ENCODE measurements at regions not wholly inside any gene's neighbourhood (a gene's known extent, or its start where the extent isn't known, plus 50 kb on each side); places are given as distances from the start of the nearest gene placed in this dataset.

- no peak for DNase-seq (ENCODE audit: extremely low read depth, low read depth)
- no peak overlapping the region for H3K4me3 ChIP-seq (replicated peaks; ENCODE audit: low read depth, low read length)
- no peak for TF ChIP-seq CTCF (IDR thresholded peaks at IDR 0.05; ENCODE audit: low read depth, low read length, missing control alignments)
These were observed 615.4 kb upstream of the MAN1A1 start for GRCh38 chr6:119965008-119965407.

GRCh38 chr6:119962505-119962904 lies 612.9 kb upstream of the MAN1A1 start:
- H3K4me3 ChIP-seq (replicated peaks; ENCODE audit: low read depth, low read length), result no peak overlapping the region
- no peak for DNase-seq (ENCODE audit: extremely low read depth, low read depth)
- no peak for TF ChIP-seq CTCF (IDR thresholded peaks at IDR 0.05; ENCODE audit: low read depth, low read length, missing control alignments)

- DNase-seq (ENCODE audit: extremely low read depth, low read depth), result no peak
- H3K4me3 ChIP-seq (replicated peaks; ENCODE audit: low read depth, low read length), result no peak overlapping the region
- no peak for TF ChIP-seq CTCF (IDR thresholded peaks at IDR 0.05; ENCODE audit: low read depth, low read length, missing control alignments)
These were observed 611.9 kb upstream of the MAN1A1 start for GRCh38 chr6:119961450-119961849.

GRCh38 chr6:119960456-119960855 lies 610.9 kb upstream of the MAN1A1 start:
- H3K4me3 ChIP-seq (replicated peaks; ENCODE audit: low read depth, low read length), result no peak overlapping the region
- no peak for DNase-seq (ENCODE audit: extremely low read depth, low read depth)
- no peak for TF ChIP-seq CTCF (IDR thresholded peaks at IDR 0.05; ENCODE audit: low read depth, low read length, missing control alignments)

- no peak overlapping the region for H3K4me3 ChIP-seq (replicated peaks; ENCODE audit: low read depth, low read length)
- TF ChIP-seq CTCF (IDR thresholded peaks at IDR 0.05; ENCODE audit: low read depth, low read length, missing control alignments), result no peak
- DNase-seq (ENCODE audit: extremely low read depth, low read depth), result no peak
These were observed 610.5 kb upstream of the MAN1A1 start for GRCh38 chr6:119960036-119960435.

GRCh38 chr6:119957195-119957594 lies 607.6 kb upstream of the MAN1A1 start:
- no peak for DNase-seq (ENCODE audit: extremely low read depth, low read depth)
- no peak for TF ChIP-seq CTCF (IDR thresholded peaks at IDR 0.05; ENCODE audit: low read depth, low read length, missing control alignments)
- no peak overlapping the region for H3K4me3 ChIP-seq (replicated peaks; ENCODE audit: low read depth, low read length)

GRCh38 chr6:119952696-119953095 lies 603.1 kb upstream of the MAN1A1 start:
- DNase-seq (ENCODE audit: extremely low read depth, low read depth), result no peak
- no peak for TF ChIP-seq CTCF (IDR thresholded peaks at IDR 0.05; ENCODE audit: low read depth, low read length, missing control alignments)
- H3K4me3 ChIP-seq (replicated peaks; ENCODE audit: low read depth, low read length), result no peak overlapping the region
